Uterus (tissue), 3 donors: ENCODE measurements at regions not wholly inside any gene's neighbourhood (a gene's known extent, or its start where the extent isn't known, plus 50 kb on each side); places are given as distances from the start of the nearest gene placed in this dataset.

Experiments
- DNase-seq, 2 donors: peaks; one replicate each; pipeline ENCODE4 v3.0.0-alpha.2; 2019 to 2020
- H3K27ac ChIP-seq, 2 donors: fragments of 200-600 bp; sonication (generic); 1 replicate in 1 of 2; 2 replicates in 1 of 2; pipeline ENCODE4 v1.5.1; 2016 to 2018
- H3K27me3 ChIP-seq, 2 donors: fragments of 200-600 bp; sonication (generic); one replicate each; pipeline ENCODE4 v1.5.1; 2018 to 2019; ENCODE audit warnings: control low read depth in 1 of 2
- H3K36me3 ChIP-seq, 2 donors: fragments of 200-600 bp; sonication (generic); one replicate each; pipeline ENCODE4 v1.5.1; 2019; ENCODE audit warnings: control low read depth in 1 of 2
- H3K4me1 ChIP-seq, 2 donors: fragments of 200-600 bp; sonication (generic); one replicate each; pipeline ENCODE4 v1.5.1; 2018 to 2019; ENCODE audit warnings: control low read depth in 1 of 2
- H3K4me3 ChIP-seq, 2 donors: fragments of 200-600 bp; sonication (generic); 1 replicate in 1 of 2; 2 replicates in 1 of 2; pipeline ENCODE4 v1.5.1; 2018 to 2019; ENCODE audit warnings: mild to moderate bottlenecking in 1 of 2
- H3K9me3 ChIP-seq, 2 donors: fragments of 200-600 bp; sonication (generic); one replicate each; pipeline ENCODE4 v1.5.1; 2019; ENCODE audit warnings: control low read depth in 1 of 2
- POLR2A ChIP-seq, 2 donors: fragments of 450-650 bp; IDR thresholded peaks; one replicate each; pipeline ENCODE4 v1.6.1; 2016; ENCODE audit warnings: antibody characterized with exemption in 2 of 2, mild to moderate bottlenecking in 1 of 2, moderate library complexity in 1 of 2
- intact Hi-C: fragments of 100-400 bp; cut with DNase I; formaldehyde crosslinking; loops from one replicate; pipeline ENCODE4 v1.15.1; 2023; ENCODE audit warnings: low total_unique reads
- TF ChIP-seq, protein P1 (sequence below), 4 experiments: fragments of 200-600 bp in 2 of 4; fragments of 450-650 bp in 2 of 4; sonication (generic) in 2 of 4; IDR thresholded peaks; one replicate each; pipeline ENCODE4 v1.5.1; 2016 to 2019; ENCODE audit warnings: antibody characterized with exemption in 4 of 4, mild to moderate bottlenecking in 2 of 4, moderate library complexity in 1 of 4
- donor health status: DM: yes; HTN: yes; CAD: no.

DNA sequence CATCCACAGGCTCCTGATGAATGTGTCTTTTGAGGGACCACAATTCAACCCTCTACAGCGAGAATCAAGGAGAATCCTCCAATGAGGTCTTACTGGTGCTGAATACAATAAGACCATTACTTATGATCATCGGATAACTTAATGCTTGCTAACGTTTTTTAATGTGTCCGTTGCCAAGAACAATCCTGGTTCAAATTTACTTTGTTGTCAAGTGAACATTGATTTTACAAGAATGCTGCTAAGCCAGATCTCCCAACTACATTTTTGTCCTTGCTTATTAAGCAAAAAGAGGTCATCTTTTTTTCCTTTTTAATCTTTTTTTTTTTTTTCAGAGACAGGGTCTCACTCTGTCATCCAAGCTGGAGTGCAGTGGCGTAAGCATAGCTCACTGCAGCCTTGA lies 93.7 kb downstream of the THNSL2 start:
- Histone ChIP-seq H3K4me1 (no peaks in the 10 kb centered on the region), H3K4me3 (no peak overlapping the region), H3K27me3 (no peaks in the 10 kb centered on the region), H3K9me3 (no peaks in the 10 kb centered on the region), H3K36me3 (no peaks in the 10 kb centered on the region), H3K27ac (no peak overlapping the region)
- DNase-seq: no peak
- intact Hi-C loops: no loop called here
- no peak for TF ChIP-seq POLR2A (IDR thresholded peaks at IDR 0.05)
- TF ChIP-seq, protein P1, sequence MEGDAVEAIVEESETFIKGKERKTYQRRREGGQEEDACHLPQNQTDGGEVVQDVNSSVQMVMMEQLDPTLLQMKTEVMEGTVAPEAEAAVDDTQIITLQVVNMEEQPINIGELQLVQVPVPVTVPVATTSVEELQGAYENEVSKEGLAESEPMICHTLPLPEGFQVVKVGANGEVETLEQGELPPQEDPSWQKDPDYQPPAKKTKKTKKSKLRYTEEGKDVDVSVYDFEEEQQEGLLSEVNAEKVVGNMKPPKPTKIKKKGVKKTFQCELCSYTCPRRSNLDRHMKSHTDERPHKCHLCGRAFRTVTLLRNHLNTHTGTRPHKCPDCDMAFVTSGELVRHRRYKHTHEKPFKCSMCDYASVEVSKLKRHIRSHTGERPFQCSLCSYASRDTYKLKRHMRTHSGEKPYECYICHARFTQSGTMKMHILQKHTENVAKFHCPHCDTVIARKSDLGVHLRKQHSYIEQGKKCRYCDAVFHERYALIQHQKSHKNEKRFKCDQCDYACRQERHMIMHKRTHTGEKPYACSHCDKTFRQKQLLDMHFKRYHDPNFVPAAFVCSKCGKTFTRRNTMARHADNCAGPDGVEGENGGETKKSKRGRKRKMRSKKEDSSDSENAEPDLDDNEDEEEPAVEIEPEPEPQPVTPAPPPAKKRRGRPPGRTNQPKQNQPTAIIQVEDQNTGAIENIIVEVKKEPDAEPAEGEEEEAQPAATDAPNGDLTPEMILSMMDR (IDR thresholded peaks at IDR 0.05): no peak

DNA sequence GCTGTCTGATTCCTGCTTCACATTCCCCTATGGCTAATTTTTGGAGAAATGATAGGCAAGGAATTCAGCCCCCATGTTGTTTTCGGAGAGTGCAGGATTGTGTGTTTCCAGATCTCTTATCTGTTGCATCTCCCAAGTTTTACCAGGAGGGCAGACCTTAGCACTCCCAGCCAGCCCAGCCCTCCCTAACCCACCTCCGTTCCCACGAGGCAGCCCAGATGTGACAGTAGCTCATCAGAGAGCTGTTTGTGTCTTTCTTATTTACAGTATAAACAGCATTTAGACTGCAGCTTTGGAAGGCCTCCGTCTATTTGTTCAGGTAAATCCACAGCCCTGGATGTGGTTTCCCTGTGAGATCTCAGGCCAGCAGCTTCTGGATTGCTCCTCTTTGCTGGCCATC lies 91.6 kb downstream of the THNSL2 start:
- Histone ChIP-seq H3K4me1 (no peaks in the 10 kb centered on the region), H3K36me3 (no peaks in the 10 kb centered on the region), H3K27ac (no peak overlapping the region), H3K4me3 (no peak overlapping the region), H3K9me3 (no peaks in the 10 kb centered on the region), H3K27me3 (no peaks in the 10 kb centered on the region)
- no peak for DNase-seq
- TF ChIP-seq, protein P1 (IDR thresholded peaks at IDR 0.05): no peak
- no peak for TF ChIP-seq POLR2A (IDR thresholded peaks at IDR 0.05)
- intact Hi-C loops: no loop called here

DNA sequence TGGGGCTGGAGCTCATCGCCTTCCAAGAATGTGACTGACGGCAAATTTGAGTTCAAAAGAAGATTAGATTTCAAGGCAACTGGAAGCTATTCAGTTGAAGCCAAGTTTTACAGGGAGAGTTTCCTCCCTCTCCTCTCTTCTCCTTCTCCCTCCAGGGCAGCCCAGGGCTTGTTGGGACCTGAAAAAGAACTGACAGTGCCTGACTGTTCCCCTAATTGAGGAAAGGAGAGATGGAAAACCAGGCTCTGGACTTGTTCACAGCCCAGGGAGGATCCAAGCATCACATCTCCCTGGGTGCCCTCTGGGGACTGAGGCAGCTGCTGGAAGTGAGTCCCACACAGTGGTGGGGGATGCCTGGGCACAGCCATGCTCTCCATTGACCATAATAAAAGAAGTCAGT lies 88.1 kb downstream of the THNSL2 start:
- H3K27me3 ChIP-seq: no peaks in the 10 kb centered on the region
- H3K27ac ChIP-seq: no peak overlapping the region
- no peaks in the 10 kb centered on the region for H3K9me3 ChIP-seq
- DNase-seq: no peak
- H3K36me3 ChIP-seq: no peaks in the 10 kb centered on the region
- H3K4me1 ChIP-seq: no peaks in the 10 kb centered on the region
- intact Hi-C loops: no loop called here
- no peak for TF ChIP-seq POLR2A (IDR thresholded peaks at IDR 0.05)
- TF ChIP-seq, protein P1 (IDR thresholded peaks at IDR 0.05): no peak
- no peak overlapping the region for H3K4me3 ChIP-seq

DNA sequence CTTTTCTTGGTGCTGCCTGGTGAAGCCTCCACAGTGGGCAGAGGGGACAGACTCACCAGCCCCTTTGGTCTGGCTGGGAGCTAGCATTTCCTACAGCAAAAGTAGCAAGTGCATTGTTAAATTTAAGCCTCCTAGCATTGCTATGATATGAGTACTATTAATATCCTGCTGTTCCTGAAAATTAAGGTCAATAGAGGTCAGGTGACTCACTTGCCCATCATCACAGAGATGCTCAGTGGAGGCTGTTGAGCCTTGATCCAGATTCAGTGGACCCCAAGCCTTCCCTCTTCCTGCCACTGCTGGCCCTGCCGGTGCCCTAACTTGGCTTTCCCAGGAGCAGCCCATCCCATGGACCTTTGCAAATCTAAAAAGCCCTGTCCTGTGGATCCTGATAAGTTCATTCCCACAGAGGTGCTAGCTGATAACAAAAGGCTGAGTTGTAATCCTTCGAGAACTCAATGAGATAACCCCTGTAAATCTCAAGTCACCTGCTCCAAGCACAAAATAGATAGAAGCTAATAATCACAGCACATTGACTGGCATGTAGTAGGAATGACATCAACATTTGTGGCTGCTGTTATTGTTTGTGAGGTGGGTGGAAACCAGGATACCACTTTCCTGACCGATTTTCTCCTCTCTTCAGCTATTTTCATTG lies 84.4 kb downstream of the THNSL2 start:
- no peaks in the 10 kb centered on the region for H3K4me1 ChIP-seq
- TF ChIP-seq, protein P1 (IDR thresholded peaks at IDR 0.05): no peak
- no peak for TF ChIP-seq POLR2A (IDR thresholded peaks at IDR 0.05)
- no peaks in the 10 kb centered on the region for H3K9me3 ChIP-seq
- no peak for DNase-seq
- H3K27me3 ChIP-seq: no peaks in the 10 kb centered on the region
- H3K36me3 ChIP-seq: no peaks in the 10 kb centered on the region
- H3K4me3 ChIP-seq: no peak overlapping the region
- intact Hi-C loops: no loop called here
- no peak overlapping the region for H3K27ac ChIP-seq

DNA sequence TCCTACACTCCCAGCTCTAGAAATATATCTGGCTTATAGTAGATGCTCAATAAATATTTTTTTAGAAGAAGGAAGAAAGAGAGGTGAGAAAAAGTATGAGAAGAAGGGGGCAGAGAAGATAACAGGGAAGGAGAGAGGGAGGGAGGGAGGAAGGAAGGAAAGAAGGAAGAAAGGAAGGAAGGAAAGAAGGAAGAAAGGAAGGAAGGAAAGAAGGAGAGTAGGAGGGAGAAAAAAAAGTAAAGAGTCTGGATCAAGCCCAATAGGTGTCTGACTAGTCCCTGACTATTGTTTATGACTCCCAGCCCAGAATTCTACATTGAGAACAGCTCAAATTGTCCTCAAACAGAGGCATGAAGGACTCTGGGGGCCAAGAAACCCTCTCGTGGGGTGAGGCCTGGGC lies 83.9 kb downstream of the THNSL2 start:
- intact Hi-C loops: no loop called here
- Histone ChIP-seq H3K9me3 (no peaks in the 10 kb centered on the region), H3K4me1 (no peaks in the 10 kb centered on the region), H3K27me3 (no peaks in the 10 kb centered on the region), H3K27ac (no peak overlapping the region), H3K4me3 (no peak overlapping the region), H3K36me3 (no peaks in the 10 kb centered on the region)
- no peak for TF ChIP-seq POLR2A (IDR thresholded peaks at IDR 0.05)
- TF ChIP-seq, protein P1 (IDR thresholded peaks at IDR 0.05): no peak
- no peak for DNase-seq
